GM19239 (cell line): ENCODE measurements at regions not wholly inside any gene's neighbourhood (a gene's known extent, or its start where the extent isn't known, plus 50 kb on each side); places are given as distances from the start of the nearest gene placed in this dataset.

Experiments used
- DNase-seq: peaks from one replicate; pipeline ENCODE4 v3.0.0; 2011; ENCODE audit warnings: low spot score; ENCODE audit not compliant: insufficient read length
- FAIRE-seq: peaks from 2 replicates; lab custom pipeline; 2011; peaks lifted over from hg19 to GRCh38; lab: Jason Lieb, UNC

GRCh38 chr2:556485-556884 lies 120.7 kb downstream of the TMEM18 start:
- DNase-seq, result no peak
- no peak for FAIRE-seq

GRCh38 chr2:555164-555922 lies 121.9 kb downstream of the TMEM18 start:
- DNase-seq, result no peak
- FAIRE-seq, result no peak

- FAIRE-seq, result no peak
- no peak for DNase-seq
Measured at GRCh38 chr2:554444-554843, 122.8 kb downstream of the TMEM18 start.

- FAIRE-seq (no peak), DNase-seq (no peak)
Measured at GRCh38 chr2:552906-553305, 124.3 kb downstream of the TMEM18 start.

GRCh38 chr2:551621-552020 lies 125.6 kb downstream of the TMEM18 start:
- no peak for DNase-seq
- no peak for FAIRE-seq

GRCh38 chr2:550860-551567 lies 126.2 kb downstream of the TMEM18 start:
- FAIRE-seq (no peak), DNase-seq (no peak)

- FAIRE-seq (no peak), DNase-seq (no peak)
Measured at GRCh38 chr2:545711-546650, 131.2 kb downstream of the TMEM18 start.

- no peak for FAIRE-seq
- no peak for DNase-seq
Measured at GRCh38 chr2:545228-545627, 132.0 kb downstream of the TMEM18 start.

- FAIRE-seq, result no peak
Measured at GRCh38 chr2:538646-539045, 138.6 kb downstream of the TMEM18 start.

GRCh38 chr2:535222-535621 lies 142.0 kb downstream of the TMEM18 start:
- FAIRE-seq (no peak), DNase-seq (no peak)

More at GRCh38 chr2:538646-539045, 138.6 kb downstream of the TMEM18 start:
- DNase-seq, result no peak

GRCh38 chr2:529852-530251 lies 147.4 kb downstream of the TMEM18 start:
- FAIRE-seq (no peak), DNase-seq (no peak)

GRCh38 chr2:529424-529823 lies 147.8 kb downstream of the TMEM18 start:
- no peak for FAIRE-seq
- DNase-seq, result no peak

- FAIRE-seq (no peak), DNase-seq (no peak)
Measured at GRCh38 chr2:527581-527980, 149.6 kb downstream of the TMEM18 start.

- DNase-seq (no peak), FAIRE-seq (no peak)
Measured at GRCh38 chr2:526918-527317, 150.3 kb downstream of the TMEM18 start.

GRCh38 chr2:525611-526010 lies 151.6 kb downstream of the TMEM18 start:
- no peak for FAIRE-seq
- DNase-seq, result no peak

GRCh38 chr2:525021-525420 lies 152.2 kb downstream of the TMEM18 start:
- DNase-seq (no peak), FAIRE-seq (no peak)

- FAIRE-seq (no peak), DNase-seq (no peak)
Measured at GRCh38 chr2:524442-524841, 152.8 kb downstream of the TMEM18 start.

- FAIRE-seq, result no peak
- DNase-seq, result no peak
Measured at GRCh38 chr2:523698-524270, 153.4 kb downstream of the TMEM18 start.

GRCh38 chr2:522776-523175 lies 154.4 kb downstream of the TMEM18 start:
- FAIRE-seq (no peak), DNase-seq (no peak)

- no peak for FAIRE-seq
- no peak for DNase-seq
Measured at GRCh38 chr2:521853-522530, 155.2 kb downstream of the TMEM18 start.
